ENCODE measurements at regions not wholly inside any gene's neighbourhood (a gene's known extent, or its start where the extent isn't known, plus 50 kb on each side); places are given as distances from the start of the nearest gene placed in this dataset.

DNA sequence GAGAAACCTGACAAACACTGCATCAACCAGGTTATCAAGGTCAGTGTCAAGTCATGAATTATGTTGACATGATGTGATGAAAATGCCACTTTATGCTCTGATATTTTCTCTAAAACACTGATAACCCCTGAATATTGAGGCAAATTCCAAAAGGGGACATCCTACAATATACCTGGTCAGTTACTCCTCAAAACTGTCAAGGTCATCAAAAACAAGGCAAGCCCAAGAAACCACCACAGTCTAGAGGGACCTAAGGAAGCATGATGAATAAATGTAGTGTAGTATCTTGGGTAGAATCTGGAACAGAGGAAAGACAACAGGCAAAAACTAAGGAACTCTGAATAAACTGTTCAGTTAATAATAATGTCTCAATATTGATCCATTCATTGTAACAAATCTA lies 275.3 kb upstream of the THRB start:
- TF ChIP-seq EZH2 (optimal IDR thresholded peaks at IDR 0.05; ENCODE audit: low read depth, low read length), result no peak
- TF ChIP-seq, protein P1, sequence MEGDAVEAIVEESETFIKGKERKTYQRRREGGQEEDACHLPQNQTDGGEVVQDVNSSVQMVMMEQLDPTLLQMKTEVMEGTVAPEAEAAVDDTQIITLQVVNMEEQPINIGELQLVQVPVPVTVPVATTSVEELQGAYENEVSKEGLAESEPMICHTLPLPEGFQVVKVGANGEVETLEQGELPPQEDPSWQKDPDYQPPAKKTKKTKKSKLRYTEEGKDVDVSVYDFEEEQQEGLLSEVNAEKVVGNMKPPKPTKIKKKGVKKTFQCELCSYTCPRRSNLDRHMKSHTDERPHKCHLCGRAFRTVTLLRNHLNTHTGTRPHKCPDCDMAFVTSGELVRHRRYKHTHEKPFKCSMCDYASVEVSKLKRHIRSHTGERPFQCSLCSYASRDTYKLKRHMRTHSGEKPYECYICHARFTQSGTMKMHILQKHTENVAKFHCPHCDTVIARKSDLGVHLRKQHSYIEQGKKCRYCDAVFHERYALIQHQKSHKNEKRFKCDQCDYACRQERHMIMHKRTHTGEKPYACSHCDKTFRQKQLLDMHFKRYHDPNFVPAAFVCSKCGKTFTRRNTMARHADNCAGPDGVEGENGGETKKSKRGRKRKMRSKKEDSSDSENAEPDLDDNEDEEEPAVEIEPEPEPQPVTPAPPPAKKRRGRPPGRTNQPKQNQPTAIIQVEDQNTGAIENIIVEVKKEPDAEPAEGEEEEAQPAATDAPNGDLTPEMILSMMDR (IDR thresholded peaks at IDR 0.05; ENCODE audit: low read length), result no peak
